Colonic mucosa (tissue), 4 donors: ENCODE measurements at regions not wholly inside any gene's neighbourhood (a gene's known extent, or its start where the extent isn't known, plus 50 kb on each side); places are given as distances from the start of the nearest gene placed in this dataset.
A peak's percentile ranks its signal among the peaks of the same experiment; 100 is the strongest.

ENCODE experiments used
- DNase-seq: peaks from one replicate; pipeline ENCODE4 v3.0.0-alpha.2; 2020
- H3K27ac ChIP-seq: fragments of 200-600 bp; one replicate; pipeline ENCODE4 v1.8.0; 2021
- H3K27me3 ChIP-seq: fragments of 200-600 bp; one replicate; pipeline ENCODE4 v1.8.0; 2021
- H3K36me3 ChIP-seq: fragments of 200-600 bp; one replicate; pipeline ENCODE4 v1.8.0; 2021
- H3K4me1 ChIP-seq: fragments of 200-600 bp; one replicate; pipeline ENCODE4 v1.8.0; 2021; ENCODE audit warnings: mild to moderate bottlenecking
- H3K4me3 ChIP-seq: fragments of 200-600 bp; one replicate; pipeline ENCODE4 v1.8.0; 2021
- H3K9ac ChIP-seq, 2 donors: one replicate each; pipeline ENCODE4 v1.7.0; 2013; ENCODE audit warnings: control low read depth in 2 of 2, low read depth in 2 of 2, low read length in 2 of 2
- H3K9me3 ChIP-seq: fragments of 200-600 bp; one replicate; pipeline ENCODE4 v1.8.0; 2021
- intact Hi-C: fragments of 100-400 bp; cut with DNase I; formaldehyde crosslinking; loops from one replicate; pipeline ENCODE4 v1.14.1; 2022
- TF ChIP-seq, protein P1 (sequence below): fragments of 200-600 bp; IDR thresholded peaks from one replicate; pipeline ENCODE4 v1.8.0; 2022; ENCODE audit warnings: antibody characterized with exemption, mild to moderate bottlenecking
- donor health status: healthy.
- donor health status: DM: no; HTN: no; CAD: no.
- donor health status: DM: no; HTN: no; CAD: no.

DNA sequence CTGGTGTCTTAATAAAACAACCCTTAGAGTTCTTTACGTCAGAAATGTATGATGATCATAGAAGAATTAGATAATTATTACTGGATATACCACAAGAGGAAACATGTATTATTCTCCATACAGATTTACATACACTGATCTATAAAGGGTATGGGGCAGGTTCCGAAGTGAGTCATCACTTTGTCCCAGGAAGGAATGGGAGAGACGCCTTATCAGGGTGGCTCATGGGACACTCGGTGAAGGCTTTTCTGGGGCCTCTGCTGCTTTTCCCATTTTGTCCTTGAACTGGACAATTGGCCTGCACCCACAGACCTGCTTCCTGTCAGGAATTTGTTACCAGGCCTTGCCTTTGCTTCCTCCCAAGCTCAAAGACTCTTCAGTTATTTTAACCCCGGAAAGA lies 233.8 kb upstream of the RUNX1 start:
- H3K27me3 ChIP-seq, result no peaks in the 10 kb centered on the region
- no peak overlapping the region for H3K9ac ChIP-seq
- H3K9me3 ChIP-seq, result no peaks in the 10 kb centered on the region
- DNase-seq, result no peak
- TF ChIP-seq, protein P1, sequence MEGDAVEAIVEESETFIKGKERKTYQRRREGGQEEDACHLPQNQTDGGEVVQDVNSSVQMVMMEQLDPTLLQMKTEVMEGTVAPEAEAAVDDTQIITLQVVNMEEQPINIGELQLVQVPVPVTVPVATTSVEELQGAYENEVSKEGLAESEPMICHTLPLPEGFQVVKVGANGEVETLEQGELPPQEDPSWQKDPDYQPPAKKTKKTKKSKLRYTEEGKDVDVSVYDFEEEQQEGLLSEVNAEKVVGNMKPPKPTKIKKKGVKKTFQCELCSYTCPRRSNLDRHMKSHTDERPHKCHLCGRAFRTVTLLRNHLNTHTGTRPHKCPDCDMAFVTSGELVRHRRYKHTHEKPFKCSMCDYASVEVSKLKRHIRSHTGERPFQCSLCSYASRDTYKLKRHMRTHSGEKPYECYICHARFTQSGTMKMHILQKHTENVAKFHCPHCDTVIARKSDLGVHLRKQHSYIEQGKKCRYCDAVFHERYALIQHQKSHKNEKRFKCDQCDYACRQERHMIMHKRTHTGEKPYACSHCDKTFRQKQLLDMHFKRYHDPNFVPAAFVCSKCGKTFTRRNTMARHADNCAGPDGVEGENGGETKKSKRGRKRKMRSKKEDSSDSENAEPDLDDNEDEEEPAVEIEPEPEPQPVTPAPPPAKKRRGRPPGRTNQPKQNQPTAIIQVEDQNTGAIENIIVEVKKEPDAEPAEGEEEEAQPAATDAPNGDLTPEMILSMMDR, result no peak
- no peaks in the 10 kb centered on the region for H3K4me1 ChIP-seq
- no peaks in the 10 kb centered on the region for H3K36me3 ChIP-seq
- H3K27ac ChIP-seq, result no peak overlapping the region
- H3K4me3 ChIP-seq, result no peak overlapping the region
- intact Hi-C loops, result no loop called here

DNA sequence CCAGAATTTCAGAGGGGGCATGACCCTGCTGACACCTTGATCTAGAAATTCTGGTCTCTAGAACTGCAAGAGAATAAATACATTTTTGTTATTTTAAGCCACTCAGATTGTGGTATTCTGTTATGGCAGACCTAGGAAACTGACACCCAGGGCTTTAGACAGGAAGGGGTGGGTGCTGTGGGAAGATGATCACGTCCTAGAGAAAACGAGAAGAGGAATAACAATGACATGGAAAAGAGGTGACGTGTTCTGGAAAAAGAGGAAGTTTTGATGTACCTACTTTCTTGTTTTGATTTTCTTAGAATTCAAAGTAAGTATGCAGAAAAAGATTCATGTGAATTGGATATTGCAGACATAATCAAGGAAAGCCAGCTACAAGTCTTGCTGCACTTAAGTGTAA lies 232.9 kb upstream of the RUNX1 start:
- intact Hi-C loops, result no loop called here
- no peak overlapping the region for H3K27ac ChIP-seq
- no peaks in the 10 kb centered on the region for H3K4me1 ChIP-seq
- H3K9ac ChIP-seq, result no peak overlapping the region
- no peak overlapping the region for H3K4me3 ChIP-seq
- no peaks in the 10 kb centered on the region for H3K27me3 ChIP-seq
- no peak for DNase-seq
- no peaks in the 10 kb centered on the region for H3K9me3 ChIP-seq
- no peaks in the 10 kb centered on the region for H3K36me3 ChIP-seq
- TF ChIP-seq, protein P1, result no peak

DNA sequence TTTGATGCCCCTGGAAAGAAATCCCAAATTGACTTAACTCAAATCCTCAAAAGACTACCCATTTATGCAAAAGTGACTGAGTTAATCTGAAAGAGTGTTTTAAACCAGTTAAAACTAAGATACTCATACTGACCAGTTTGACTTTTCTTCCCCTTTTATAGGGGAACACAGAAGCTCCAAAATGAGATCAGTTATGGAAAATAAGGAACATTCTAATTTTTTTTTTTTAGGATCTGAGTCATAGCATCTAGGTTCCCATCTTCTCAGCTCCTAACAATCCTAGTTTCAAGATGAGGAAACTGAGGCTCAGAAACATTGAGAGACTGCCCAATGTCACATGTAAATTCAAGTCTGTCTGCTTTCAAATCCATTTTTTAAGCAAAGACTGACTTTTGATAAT lies 231.1 kb upstream of the RUNX1 start:
- H3K9me3 ChIP-seq, result no peaks in the 10 kb centered on the region
- no peaks in the 10 kb centered on the region for H3K27me3 ChIP-seq
- TF ChIP-seq, protein P1, result no peak
- H3K36me3 ChIP-seq, result no peaks in the 10 kb centered on the region
- H3K4me3 ChIP-seq, result no peak overlapping the region
- DNase-seq, result no peak
- intact Hi-C loops, result no loop called here
- no peaks in the 10 kb centered on the region for H3K4me1 ChIP-seq
- H3K9ac ChIP-seq, result no peak overlapping the region
- no peak overlapping the region for H3K27ac ChIP-seq

DNA sequence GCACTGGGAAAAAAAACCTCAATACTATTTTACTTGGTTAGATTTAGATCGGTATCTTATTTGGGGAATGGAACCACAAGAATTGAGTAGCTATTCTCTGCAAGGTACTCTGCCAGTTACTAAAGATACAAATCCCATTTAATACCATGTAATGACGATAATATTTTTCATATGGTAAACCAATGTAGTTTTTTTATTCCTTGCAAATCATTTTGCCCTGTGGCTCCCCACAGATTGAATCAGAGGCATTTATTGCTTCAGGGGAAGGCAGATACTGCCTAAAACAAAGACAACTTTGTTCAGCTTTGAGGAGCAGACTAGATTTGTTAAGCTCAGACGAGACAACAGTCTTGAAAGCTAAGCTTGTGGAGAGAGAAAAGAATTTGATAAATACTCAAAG lies 226.7 kb upstream of the RUNX1 start:
- H3K4me1 ChIP-seq, result no peaks in the 10 kb centered on the region
- H3K9me3 ChIP-seq, result no peaks in the 10 kb centered on the region
- DNase-seq, result no peak
- H3K27ac ChIP-seq, result no peak overlapping the region
- no peaks in the 10 kb centered on the region for H3K36me3 ChIP-seq
- no peaks in the 10 kb centered on the region for H3K27me3 ChIP-seq
- TF ChIP-seq, protein P1, result no peak
- H3K4me3 ChIP-seq, result no peak overlapping the region
- intact Hi-C loops, result no loop called here
- H3K9ac ChIP-seq, result no peak overlapping the region

DNA sequence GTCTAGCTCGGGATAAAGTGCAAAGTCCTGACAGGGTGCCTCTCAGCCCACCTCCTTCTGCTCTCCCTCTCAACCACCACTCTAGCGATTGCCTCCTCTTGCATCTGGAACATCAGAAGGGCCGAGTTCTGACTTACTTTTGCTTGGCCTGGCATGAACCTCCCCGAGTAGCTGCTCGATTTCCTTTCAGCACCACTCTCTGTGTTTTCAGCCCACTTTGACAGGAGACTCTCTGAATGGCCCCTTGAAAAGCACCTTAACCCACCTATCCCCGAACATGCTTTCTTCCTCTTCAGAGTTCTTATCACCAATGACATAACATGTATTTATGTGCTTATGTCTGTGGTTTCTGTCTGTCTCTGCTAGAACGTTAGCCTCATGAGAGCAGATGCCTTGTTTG lies 225.8 kb upstream of the RUNX1 start:
- Histone ChIP-seq H3K9ac (no peak overlapping the region), H3K27me3 (no peaks in the 10 kb centered on the region), H3K9me3 (no peaks in the 10 kb centered on the region), H3K4me1 (no peaks in the 10 kb centered on the region), H3K36me3 (no peaks in the 10 kb centered on the region), H3K4me3 (no peak overlapping the region), H3K27ac (no peak overlapping the region)
- no peak for DNase-seq
- TF ChIP-seq, protein P1, result no peak
- intact Hi-C loops, result no loop called here

DNA sequence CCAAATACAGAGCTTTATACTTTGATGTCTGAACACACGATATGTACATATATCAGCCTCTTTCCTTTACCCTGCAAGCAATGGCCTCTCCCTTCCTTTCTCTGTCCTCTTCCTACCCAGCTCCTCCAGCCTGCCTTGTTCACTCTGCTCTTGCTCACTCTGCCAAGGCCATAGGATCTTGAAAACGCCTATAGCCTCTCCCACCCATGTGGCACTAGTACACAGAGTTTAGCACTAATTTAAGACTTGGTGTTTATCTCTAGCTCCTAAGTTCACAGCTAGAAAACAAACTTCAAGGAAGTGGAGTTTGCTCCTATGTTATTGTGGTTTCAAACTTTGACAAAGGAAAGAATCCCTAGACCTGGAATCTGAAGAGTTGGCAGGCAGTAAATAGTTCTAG lies 225.0 kb upstream of the RUNX1 start:
- TF ChIP-seq, protein P1, result no peak
- Histone ChIP-seq H3K9me3 (no peaks in the 10 kb centered on the region), H3K4me3 (no peak overlapping the region), H3K27ac (peak overlapping the region; percentile 4), H3K9ac (no peak overlapping the region), H3K36me3 (no peaks in the 10 kb centered on the region), H3K4me1 (no peaks in the 10 kb centered on the region), H3K27me3 (no peaks in the 10 kb centered on the region)
- no peak for DNase-seq
- intact Hi-C loops, result no loop called here
